ENCODE measurements at regions not wholly inside any gene's neighbourhood (a gene's known extent, or its start where the extent isn't known, plus 50 kb on each side); places are given as distances from the start of the nearest gene placed in this dataset.

- BruUV-seq (replicated peaks) = no TSS peak
- ChIA-PET POLR2A (ENCODE audit: low non-redundant PET) (no interaction called here), CTCF (no interaction called here)
- no peaks in the 10 kb centered on the region for H3K9me3 ChIP-seq (ENCODE audit: low read depth, low read length, poor library complexity, severe bottlenecking)
- no peaks in the 10 kb centered on the region for H3K4me1 ChIP-seq (ENCODE audit: insufficient read depth, low read length, poor library complexity, severe bottlenecking)
- no peak for DNase-seq (ENCODE audit: low spot score)
- no peak overlapping the region for H3K27ac ChIP-seq (ENCODE audit: low read depth, low read length, poor library complexity, severe bottlenecking)
- H3K4me3 ChIP-seq (ENCODE audit: low read depth, low read length, poor library complexity, severe bottlenecking) = no peak overlapping the region
- H3K36me3 ChIP-seq (ENCODE audit: insufficient read depth, low read length, poor library complexity, severe bottlenecking) = no peaks in the 10 kb centered on the region
- TF ChIP-seq CTCF (conservative IDR thresholded peaks at IDR 0.05; ENCODE audit: low read depth, low read length) (no peak), EZH2 (IDR thresholded peaks at IDR 0.05; ENCODE audit: borderline replicate concordance, low read depth, low read length, poor library complexity, severe bottlenecking) (no peak)
- intact Hi-C loops (cut with micrococcal nuclease; ENCODE audit: unreplicated experiment) = no loop called here
- no peaks in the 10 kb centered on the region for H3K27me3 ChIP-seq (replicated peaks; ENCODE audit: insufficient read depth, low read depth, low read length, poor library complexity)
Observed at GRCh38 chr17:71936977-71937376, 183.8 kb upstream of the SOX9 start.

DNA sequence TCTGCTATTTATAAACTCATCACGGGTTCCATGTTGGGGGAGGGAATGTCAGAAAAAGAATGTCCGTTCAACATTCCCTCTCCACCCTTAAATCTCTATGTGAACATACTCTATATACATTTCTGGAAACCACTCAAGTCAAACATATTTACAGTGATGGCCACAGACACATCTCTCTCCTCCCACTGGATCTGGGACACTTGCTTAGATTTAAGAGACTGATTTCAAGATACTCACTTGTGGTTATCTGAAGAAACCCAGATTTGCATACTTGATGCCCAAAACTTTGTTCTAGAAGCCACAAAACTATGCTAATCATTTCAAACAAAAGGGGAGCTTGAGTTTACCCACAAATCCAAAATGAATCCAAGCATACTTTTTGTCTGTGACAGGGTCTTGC is 182.9 kb upstream of the SOX9 start:
- ChIA-PET CTCF (no interaction called here), POLR2A (ENCODE audit: low non-redundant PET) (no interaction called here)
- TF ChIP-seq CTCF (conservative IDR thresholded peaks at IDR 0.05; ENCODE audit: low read depth, low read length) (no peak), EZH2 (IDR thresholded peaks at IDR 0.05; ENCODE audit: borderline replicate concordance, low read depth, low read length, poor library complexity, severe bottlenecking) (no peak)
- no peaks in the 10 kb centered on the region for H3K4me1 ChIP-seq (ENCODE audit: insufficient read depth, low read length, poor library complexity, severe bottlenecking)
- no peaks in the 10 kb centered on the region for H3K27me3 ChIP-seq (replicated peaks; ENCODE audit: insufficient read depth, low read depth, low read length, poor library complexity)
- DNase-seq (ENCODE audit: low spot score) = no peak
- no peaks in the 10 kb centered on the region for H3K9me3 ChIP-seq (ENCODE audit: low read depth, low read length, poor library complexity, severe bottlenecking)
- H3K27ac ChIP-seq (ENCODE audit: low read depth, low read length, poor library complexity, severe bottlenecking) = no peak overlapping the region
- BruUV-seq (replicated peaks) = no TSS peak
- intact Hi-C loops (cut with micrococcal nuclease; ENCODE audit: unreplicated experiment) = no loop called here
- H3K4me3 ChIP-seq (ENCODE audit: low read depth, low read length, poor library complexity, severe bottlenecking) = no peak overlapping the region
- H3K36me3 ChIP-seq (ENCODE audit: insufficient read depth, low read length, poor library complexity, severe bottlenecking) = no peaks in the 10 kb centered on the region

GRCh38 chr17:71938340-71939010 is 182.3 kb upstream of the SOX9 start:
- H3K4me3 ChIP-seq (ENCODE audit: low read depth, low read length, poor library complexity, severe bottlenecking) = no peak overlapping the region
- POLR2A ChIA-PET (ENCODE audit: low non-redundant PET) = no interaction called here
- no peaks in the 10 kb centered on the region for H3K36me3 ChIP-seq (ENCODE audit: insufficient read depth, low read length, poor library complexity, severe bottlenecking)
- H3K9me3 ChIP-seq (ENCODE audit: low read depth, low read length, poor library complexity, severe bottlenecking) = no peaks in the 10 kb centered on the region
- BruUV-seq (replicated peaks) = no TSS peak
- no peaks in the 10 kb centered on the region for H3K4me1 ChIP-seq (ENCODE audit: insufficient read depth, low read length, poor library complexity, severe bottlenecking)
- no peak for DNase-seq (ENCODE audit: low spot score)
- H3K27me3 ChIP-seq (replicated peaks; ENCODE audit: insufficient read depth, low read depth, low read length, poor library complexity) = no peaks in the 10 kb centered on the region
- H3K27ac ChIP-seq (ENCODE audit: low read depth, low read length, poor library complexity, severe bottlenecking) = no peak overlapping the region
- CTCF ChIA-PET = no interaction called here
- intact Hi-C loops (cut with micrococcal nuclease; ENCODE audit: unreplicated experiment) = no loop called here
- no peak for TF ChIP-seq EZH2 (IDR thresholded peaks at IDR 0.05; ENCODE audit: borderline replicate concordance, low read depth, low read length, poor library complexity, severe bottlenecking)
- no peak for TF ChIP-seq CTCF (conservative IDR thresholded peaks at IDR 0.05; ENCODE audit: low read depth, low read length)
